ENCODE measurements at regions not wholly inside any gene's neighbourhood (a gene's known extent, or its start where the extent isn't known, plus 50 kb on each side); places are given as distances from the start of the nearest gene placed in this dataset.

- TF ChIP-seq CTCF (IDR thresholded peaks at IDR 0.05) (no peak), EZH2phosphoT487 (IDR thresholded peaks at IDR 0.05) (no peak), EZH2 (IDR thresholded peaks at IDR 0.05) (no peak)
These were observed 147.9 kb upstream of the CADM1 start for GRCh38 chr11:115652094-115652493.
